ENCODE measurements at regions not wholly inside any gene's neighbourhood (a gene's known extent, or its start where the extent isn't known, plus 50 kb on each side); places are given as distances from the start of the nearest gene placed in this dataset.

DNA sequence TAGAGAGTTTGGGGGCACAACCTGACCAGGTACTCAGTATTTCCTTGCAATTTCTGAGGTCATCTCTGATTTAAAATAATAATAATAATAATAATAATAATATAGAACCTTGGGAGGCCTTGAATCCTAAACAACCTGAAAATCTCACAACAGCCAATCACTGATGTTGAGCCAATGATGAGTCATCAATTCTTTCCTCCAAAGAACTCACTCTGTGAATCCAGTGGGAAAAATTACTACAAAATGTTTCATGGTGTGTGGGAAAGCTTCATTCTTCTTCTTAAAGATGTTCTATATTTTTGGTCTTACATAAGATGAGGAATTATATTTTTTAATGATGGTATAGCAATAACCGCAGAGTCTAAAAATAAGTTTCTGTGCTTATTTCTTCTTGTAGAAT is 594.6 kb downstream of the EFNB2 start:
- TF ChIP-seq CTCF (IDR thresholded peaks at IDR 0.05), result no peak
- no peak for TF ChIP-seq POLR2A (IDR thresholded peaks at IDR 0.05)
